ENCODE measurements at regions not wholly inside any gene's neighbourhood (a gene's known extent, or its start where the extent isn't known, plus 50 kb on each side); places are given as distances from the start of the nearest gene placed in this dataset.

- TF ChIP-seq ZC3H10 (CRISPR knock-in tag; IDR thresholded peaks at IDR 0.05) (no peak), TSHZ2 (CRISPR knock-in tag; IDR thresholded peaks at IDR 0.05) (no peak), TCF4 (CRISPR knock-in tag; IDR thresholded peaks at IDR 0.05; ENCODE audit: borderline replicate concordance) (no peak), ARNTL (CRISPR knock-in tag; IDR thresholded peaks at IDR 0.05; ENCODE audit: borderline replicate concordance, low read depth) (no peak), PPARA (CRISPR knock-in tag; IDR thresholded peaks at IDR 0.05; ENCODE audit: borderline replicate concordance) (no peak), CREB5 (CRISPR knock-in tag; IDR thresholded peaks at IDR 0.05; ENCODE audit: low read depth) (no peak), SNAI2 (CRISPR knock-in tag; IDR thresholded peaks at IDR 0.05) (no peak)
Observed at GRCh38 chr1:72745413-72745812, 463.1 kb upstream of the NEGR1 start.
